Fibroblast of lung (primary cell): ENCODE measurements at regions not wholly inside any gene's neighbourhood (a gene's known extent, or its start where the extent isn't known, plus 50 kb on each side); places are given as distances from the start of the nearest gene placed in this dataset.

ENCODE experiments used
- DNase-seq, 2 donors: peaks; one replicate each; pipeline versions ENCODE4 v3.0.0 to v3.0.0-alpha.2; 2010; ENCODE audit warnings: low read depth in 2 of 2
- H2AFZ ChIP-seq: 2 replicates; pipeline ENCODE4 v1.5.1; 2012; ENCODE audit warnings: low read length, control low read depth, inconsistent platforms
- H3K27ac ChIP-seq: 2 replicates; pipeline ENCODE4 v1.5.1; 2011; ENCODE audit warnings: low read length, control low read depth; ENCODE audit not compliant: insufficient read depth
- H3K27me3 ChIP-seq: 2 replicates; pipeline ENCODE4 v1.5.1; 2011; ENCODE audit warnings: mild to moderate bottlenecking, low read length; ENCODE audit not compliant: control insufficient read depth, insufficient read depth
- H3K36me3 ChIP-seq: 2 replicates; pipeline ENCODE4 v1.5.1; 2011; ENCODE audit warnings: low read length; ENCODE audit not compliant: control insufficient read depth, insufficient read depth
- H3K4me1 ChIP-seq: 2 replicates; pipeline ENCODE4 v1.5.1; 2011; ENCODE audit warnings: low read length; ENCODE audit not compliant: control insufficient read depth, insufficient read depth; ENCODE audit errors: extremely low read depth
- H3K4me2 ChIP-seq: 2 replicates; pipeline ENCODE4 v1.5.1; 2011; ENCODE audit warnings: low read length, control low read depth; ENCODE audit not compliant: insufficient read depth; ENCODE audit errors: extremely low read depth
- H3K4me3 ChIP-seq, 4 experiments: fragments of 200-600 bp in 1 of 4; sonication (generic) in 1 of 4; replicated peaks in 1 of 4; 2 replicates each; pipeline ENCODE4 v1.5.1; 2011 to 2016; ENCODE audit warnings: low read length in 4 of 4, low read depth in 3 of 4, mild to moderate bottlenecking in 3 of 4, control low read depth in 2 of 4, inconsistent platforms in 1 of 4, mixed read lengths in 1 of 4; ENCODE audit not compliant: insufficient read depth in 1 of 4; ENCODE audit errors: control extremely low read depth in 1 of 4
- H3K79me2 ChIP-seq: 2 replicates; pipeline ENCODE4 v1.5.1; 2012; ENCODE audit warnings: mild to moderate bottlenecking, low read length, inconsistent platforms; ENCODE audit not compliant: control insufficient read depth, insufficient read depth
- H3K9ac ChIP-seq: 2 replicates; pipeline ENCODE4 v1.5.1; 2011; ENCODE audit warnings: mild to moderate bottlenecking, low read length, control low read depth; ENCODE audit not compliant: insufficient read depth
- H3K9me3 ChIP-seq: 2 replicates; pipeline ENCODE4 v1.5.1; 2012; ENCODE audit warnings: low read depth, low read length; ENCODE audit not compliant: control insufficient read depth, insufficient read depth
- H4K20me1 ChIP-seq: 2 replicates; pipeline ENCODE4 v1.5.1; 2011; ENCODE audit warnings: low read length; ENCODE audit not compliant: control insufficient read depth, insufficient read depth; ENCODE audit errors: extremely low read depth
- CTCF ChIP-seq, 2 donors: IDR thresholded peaks in 1 of 2; conservative IDR thresholded peaks in 1 of 2; 1 replicate in 1 of 2; 2 replicates in 1 of 2; pipeline ENCODE4 v1.5.1; 2011 to 2012; ENCODE audit warnings: low read length in 2 of 2, control low read depth in 1 of 2, inconsistent platforms in 1 of 2, low read depth in 1 of 2, mild to moderate bottlenecking in 1 of 2
- EZH2 ChIP-seq: IDR thresholded peaks from 2 replicates; pipeline ENCODE4 v1.5.1; 2012; ENCODE audit warnings: low read length, control low read depth, mild to moderate bottlenecking; ENCODE audit errors: missing control alignments

- Histone ChIP-seq H3K27me3 (no peaks in the 10 kb centered on the region), H3K4me2 (no peak overlapping the region), H4K20me1 (no peaks in the 10 kb centered on the region), H3K9me3 (no peaks in the 10 kb centered on the region), H3K36me3 (no peaks in the 10 kb centered on the region), H3K27ac (no peak overlapping the region), H3K9ac (no peak overlapping the region), H3K79me2 (no peaks in the 10 kb centered on the region), H3K4me1 (no peaks in the 10 kb centered on the region), H2AFZ (no peak overlapping the region), H3K4me3 (no peak overlapping the region)
- no peak for DNase-seq
- TF ChIP-seq EZH2 (no peak), CTCF (conservative IDR thresholded peaks at IDR 0.05 in 1 of 2, IDR thresholded peaks at IDR 0.05 in 1 of 2; ENCODE audit: low read depth in 1 of 2, low read length in 2 of 2) (no peak)
These were observed 180.8 kb upstream of the ARGLU1 start for GRCh38 chr13:106748785-106749184.

- H3K36me3 ChIP-seq, result no peaks in the 10 kb centered on the region
- TF ChIP-seq CTCF (conservative IDR thresholded peaks at IDR 0.05 in 1 of 2, IDR thresholded peaks at IDR 0.05 in 1 of 2; ENCODE audit: low read depth in 1 of 2, low read length in 2 of 2) (no peak), EZH2 (no peak)
- H3K27me3 ChIP-seq, result no peaks in the 10 kb centered on the region
- no peak overlapping the region for H3K27ac ChIP-seq
- no peak overlapping the region for H3K4me3 ChIP-seq
- no peaks in the 10 kb centered on the region for H4K20me1 ChIP-seq
- no peaks in the 10 kb centered on the region for H3K9me3 ChIP-seq
- no peaks in the 10 kb centered on the region for H3K4me1 ChIP-seq
- H3K9ac ChIP-seq, result no peak overlapping the region
- H3K79me2 ChIP-seq, result no peaks in the 10 kb centered on the region
- H2AFZ ChIP-seq, result no peak overlapping the region
- H3K4me2 ChIP-seq, result no peak overlapping the region
- DNase-seq, result no peak
These were observed 176.6 kb upstream of the ARGLU1 start for GRCh38 chr13:106744516-106744915.

DNA sequence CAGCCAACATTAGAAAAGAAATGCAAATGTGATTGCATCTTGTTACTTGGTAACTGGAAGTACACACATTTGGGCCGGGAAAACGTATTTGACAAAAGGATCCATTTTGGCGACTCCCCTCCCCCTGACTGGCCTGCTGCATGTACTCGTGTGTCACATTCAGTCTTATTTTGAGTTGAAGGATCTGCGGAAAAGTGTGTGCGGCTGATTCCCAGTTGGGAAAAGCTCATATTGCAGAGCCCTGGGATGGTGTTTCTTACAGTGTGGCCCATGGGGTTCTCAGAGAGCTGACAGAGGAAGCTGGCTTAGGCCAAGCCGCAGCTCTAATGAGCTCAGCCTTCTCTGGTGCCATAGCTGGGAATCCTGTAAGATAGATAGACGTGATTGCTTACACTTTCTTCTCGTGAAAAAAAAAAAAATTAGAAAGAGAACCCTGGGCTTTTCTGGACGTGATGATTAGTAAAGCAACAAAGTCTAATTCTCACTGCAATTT lies 170.3 kb upstream of the ARGLU1 start:
- no peak overlapping the region for H3K4me2 ChIP-seq
- no peak overlapping the region for H3K4me3 ChIP-seq
- no peaks in the 10 kb centered on the region for H3K36me3 ChIP-seq
- TF ChIP-seq CTCF (conservative IDR thresholded peaks at IDR 0.05 in 1 of 2, IDR thresholded peaks at IDR 0.05 in 1 of 2; ENCODE audit: low read depth in 1 of 2, low read length in 2 of 2) (no peak), EZH2 (no peak)
- no peaks in the 10 kb centered on the region for H3K4me1 ChIP-seq
- H3K9ac ChIP-seq, result no peak overlapping the region
- H3K27me3 ChIP-seq, result no peaks in the 10 kb centered on the region
- no peaks in the 10 kb centered on the region for H3K79me2 ChIP-seq
- DNase-seq, result no peak
- no peaks in the 10 kb centered on the region for H3K9me3 ChIP-seq
- no peaks in the 10 kb centered on the region for H4K20me1 ChIP-seq
- H2AFZ ChIP-seq, result no peak overlapping the region
- H3K27ac ChIP-seq, result no peak overlapping the region
